CD4-positive, CD25-positive, alpha-beta regulatory T cell (primary cell): ENCODE measurements at regions not wholly inside any gene's neighbourhood (a gene's known extent, or its start where the extent isn't known, plus 50 kb on each side); places are given as distances from the start of the nearest gene placed in this dataset.

Source experiments
- ATAC-seq, 2 donors: fragments of 150-1000 bp; cut with Tn5 transposase; one replicate each; pipeline ENCODE4 v1.10.0; 2021; ENCODE audit warnings: low read depth in 2 of 2, moderate number of reproducible peaks in 2 of 2, moderate library complexity in 1 of 2
- DNase-seq, 3 donors: peaks; one replicate each; pipeline versions ENCODE4 v3.0.0 to v3.0.0-alpha.2; 2012 to 2022; ENCODE audit warnings: mixed read lengths in 1 of 3
- H3K27ac ChIP-seq: one replicate; pipeline ENCODE4 v1.7.0; 2013; ENCODE audit warnings: mild to moderate bottlenecking, low read length; ENCODE audit not compliant: insufficient read depth, poor library complexity, severe bottlenecking
- H3K27me3 ChIP-seq: one replicate; pipeline ENCODE4 v1.7.0; 2013; ENCODE audit warnings: low read length; ENCODE audit not compliant: control insufficient read depth, insufficient read depth
- H3K36me3 ChIP-seq: one replicate; pipeline ENCODE4 v1.7.0; 2013; ENCODE audit warnings: mild to moderate bottlenecking, low read length, moderate library complexity; ENCODE audit not compliant: control insufficient read depth, insufficient read depth
- H3K4me1 ChIP-seq: 2 replicates; pipeline ENCODE4 v1.7.0; 2013; ENCODE audit warnings: mild to moderate bottlenecking, low read length; ENCODE audit not compliant: insufficient read depth, control insufficient read depth, poor library complexity, severe bottlenecking
- H3K4me3 ChIP-seq: one replicate; pipeline ENCODE4 v1.7.0; 2013; ENCODE audit warnings: low read depth, mild to moderate bottlenecking, low read length, moderate library complexity
- H3K9me3 ChIP-seq, 2 experiments: 1 replicate in 1 of 2; 2 replicates in 1 of 2; pipeline ENCODE4 v1.7.0; 2013; ENCODE audit warnings: low read length in 2 of 2, mild to moderate bottlenecking in 1 of 2, moderate library complexity in 1 of 2; ENCODE audit not compliant: control insufficient read depth in 2 of 2
- H3K27ac Mint-ChIP-seq, 3 donors: one replicate each; pipeline ENCODE4 v1.8.0; 2020 to 2022; ENCODE audit warnings: mild to moderate bottlenecking in 3 of 3, mixed read lengths in 3 of 3, moderate library complexity in 2 of 3
- H3K27me3 Mint-ChIP-seq: one replicate; pipeline ENCODE4 v1.8.0; 2022; ENCODE audit warnings: mild to moderate bottlenecking, mixed read lengths
- H3K36me3 Mint-ChIP-seq: one replicate; pipeline ENCODE4 v1.8.0; 2020; ENCODE audit warnings: mixed read lengths
- H3K4me1 Mint-ChIP-seq, 4 donors: one replicate each; pipeline ENCODE4 v1.8.0; 2020 to 2022; ENCODE audit warnings: mixed read lengths in 4 of 4, mild to moderate bottlenecking in 1 of 4
- H3K4me3 Mint-ChIP-seq, 4 donors: one replicate each; pipeline ENCODE4 v1.8.0; 2020 to 2022; ENCODE audit warnings: mild to moderate bottlenecking in 4 of 4, mixed read lengths in 4 of 4, moderate library complexity in 3 of 4
- H3K9me3 Mint-ChIP-seq, 7 donors: one replicate each; pipeline ENCODE4 v1.8.0; 2020 to 2022; ENCODE audit warnings: mixed read lengths in 7 of 7, mild to moderate bottlenecking in 3 of 7, moderate library complexity in 2 of 7

GRCh38 chr2:75775311-75775823 lies 64.7 kb upstream of the GCFC2 start:
- H3K4me3 Mint-ChIP-seq, result no peak overlapping the region
- H3K4me3 ChIP-seq, result no peak overlapping the region
- H3K36me3 Mint-ChIP-seq, result no peaks in the 10 kb centered on the region
- H3K27ac Mint-ChIP-seq, result no peak overlapping the region
- H3K4me1 ChIP-seq, result no peaks in the 10 kb centered on the region
- ATAC-seq, result no peak
- no peak for DNase-seq
- H3K27me3 ChIP-seq, result no peaks in the 10 kb centered on the region
- H3K4me1 Mint-ChIP-seq, result no peaks in the 10 kb centered on the region
- no peak overlapping the region for H3K27ac ChIP-seq
- H3K36me3 ChIP-seq, result no peaks in the 10 kb centered on the region
- peaks cover 5% of the 10 kb centered on the region for H3K27me3 Mint-ChIP-seq
- H3K9me3 Mint-ChIP-seq, result peaks cover 0 to 4% (median 0%) of the 10 kb centered on the region in 7 donors
- no peaks in the 10 kb centered on the region for H3K9me3 ChIP-seq

GRCh38 chr2:75772908-75773630 lies 62.4 kb upstream of the GCFC2 start:
- ATAC-seq, result no peak
- peaks cover 13% of the 10 kb centered on the region for H3K27me3 Mint-ChIP-seq
- no peaks in the 10 kb centered on the region for H3K36me3 Mint-ChIP-seq

GRCh38 chr2:75765798-75766197 lies 55.1 kb upstream of the GCFC2 start:
- DNase-seq (no peak), ATAC-seq (no peak)
- no peaks in the 10 kb centered on the region for H3K9me3 ChIP-seq
- no peak overlapping the region for H3K27ac ChIP-seq
- Mint-ChIP-seq H3K27me3 (peaks cover 7% of the 10 kb centered on the region), H3K9me3 (peaks cover 0 to 2% (median 0%) of the 10 kb centered on the region in 7 donors), H3K27ac (no peak overlapping the region), H3K4me3 (no peak overlapping the region), H3K4me1 (no peaks in the 10 kb centered on the region), H3K36me3 (no peaks in the 10 kb centered on the region)
- no peaks in the 10 kb centered on the region for H3K36me3 ChIP-seq
- H3K27me3 ChIP-seq, result no peaks in the 10 kb centered on the region
- H3K4me1 ChIP-seq, result no peaks in the 10 kb centered on the region
- no peak overlapping the region for H3K4me3 ChIP-seq

More at GRCh38 chr2:75772908-75773630, 62.4 kb upstream of the GCFC2 start:
- peaks cover 0 to 2% (median 0%) of the 10 kb centered on the region in 7 donors for H3K9me3 Mint-ChIP-seq
- Histone ChIP-seq H3K27ac (no peak overlapping the region), H3K9me3 (no peaks in the 10 kb centered on the region), H3K36me3 (no peaks in the 10 kb centered on the region), H3K27me3 (no peaks in the 10 kb centered on the region), H3K4me3 (no peak overlapping the region), H3K4me1 (no peaks in the 10 kb centered on the region)
- H3K27ac Mint-ChIP-seq, result no peak overlapping the region
- no peak for DNase-seq
- H3K4me1 Mint-ChIP-seq, result no peaks in the 10 kb centered on the region
- H3K4me3 Mint-ChIP-seq, result no peak overlapping the region

- Histone ChIP-seq H3K27ac (no peak overlapping the region), H3K4me3 (no peak overlapping the region), H3K9me3 (no peaks in the 10 kb centered on the region), H3K27me3 (no peaks in the 10 kb centered on the region), H3K36me3 (no peaks in the 10 kb centered on the region), H3K4me1 (no peaks in the 10 kb centered on the region)
- Mint-ChIP-seq H3K27me3 (peaks cover 7% of the 10 kb centered on the region), H3K27ac (no peak overlapping the region), H3K4me1 (no peaks in the 10 kb centered on the region), H3K36me3 (no peaks in the 10 kb centered on the region), H3K9me3 (peaks cover 0 to 2% (median 0%) of the 10 kb centered on the region in 7 donors), H3K4me3 (no peak overlapping the region)
- ATAC-seq (no peak), DNase-seq (no peak)
Observed at GRCh38 chr2:75764611-75765010, 53.9 kb upstream of the GCFC2 start.
